GM12892 (cell line): ENCODE measurements at regions not wholly inside any gene's neighbourhood (a gene's known extent, or its start where the extent isn't known, plus 50 kb on each side); places are given as distances from the start of the nearest gene placed in this dataset.

Experiments used
- POLR2A ChIP-seq: IDR thresholded peaks from 2 replicates; pipeline ENCODE4 v1.6.1; 2011; ENCODE audit warnings: low read depth, low read length, control low read depth
- POLR2AphosphoS5 ChIP-seq: IDR thresholded peaks from 2 replicates; pipeline ENCODE4 v1.6.1; 2011; ENCODE audit warnings: low read depth, low read length, control low read depth
- TAF1 ChIP-seq: IDR thresholded peaks from 2 replicates; pipeline ENCODE4 v1.6.1; 2011; ENCODE audit warnings: low read depth, mild to moderate bottlenecking, control low read depth, low read length, borderline replicate concordance

DNA sequence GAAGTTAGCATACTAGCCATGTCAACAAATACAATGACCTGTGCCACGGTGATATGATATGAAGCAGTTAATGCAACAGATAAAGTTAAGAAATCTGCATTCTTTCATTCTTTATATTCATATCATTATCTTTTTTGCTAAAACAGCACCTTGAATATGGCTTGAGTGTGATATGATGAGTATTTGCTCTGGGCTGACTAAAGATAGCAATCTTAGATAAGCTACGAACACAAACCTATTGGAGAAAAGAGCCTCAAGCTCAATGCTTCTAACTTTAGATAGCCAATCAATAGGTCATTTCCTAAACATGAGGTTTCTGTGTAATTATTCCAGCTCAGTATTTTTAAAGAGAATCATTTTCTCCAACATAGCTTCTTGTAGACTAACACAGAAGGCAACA, 61.7 kb downstream of the NR2F1 start:
- TF ChIP-seq TAF1 (no peak), POLR2AphosphoS5 (no peak), POLR2A (no peak)
